ENCODE measurements at regions not wholly inside any gene's neighbourhood (a gene's known extent, or its start where the extent isn't known, plus 50 kb on each side); places are given as distances from the start of the nearest gene placed in this dataset.

DNA sequence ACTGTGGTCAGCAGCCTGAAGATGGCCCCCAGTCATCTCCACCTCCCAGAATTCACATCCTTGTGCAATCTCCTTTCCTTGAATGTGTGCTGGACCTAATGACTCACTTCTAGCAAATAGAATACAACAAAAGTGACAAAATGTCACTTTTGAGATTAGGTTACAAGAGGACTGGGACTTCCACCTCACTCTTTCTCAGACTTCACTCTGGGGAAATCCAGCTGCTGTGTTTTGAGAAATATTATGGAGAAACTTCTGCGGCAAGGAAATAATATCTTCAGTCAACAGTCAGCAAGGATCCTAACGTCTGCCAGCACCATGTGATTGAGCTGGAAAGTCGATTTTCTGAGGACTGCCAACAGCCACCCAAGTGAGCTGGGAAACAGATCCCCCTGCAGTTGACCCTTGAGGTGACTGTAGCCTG, 70.5 kb upstream of the GADD45A start:
- H3K27me3 ChIP-seq (ENCODE audit: insufficient read depth, low read length), result no peaks in the 10 kb centered on the region
- no peaks in the 10 kb centered on the region for H3K9me2 ChIP-seq (ENCODE audit: insufficient read depth)
- CTCF ChIA-PET, result no interaction called here
- no TSS peak for BruUV-seq (replicated peaks)
- POLR2A ChIA-PET, result no interaction called here
- no peaks in the 10 kb centered on the region for H3K4me1 ChIP-seq (ENCODE audit: control insufficient read depth in 1 of 2, insufficient read depth in 2 of 2, low read length in 2 of 2)
- H4K20me1 ChIP-seq (ENCODE audit: insufficient read depth), result no peaks in the 10 kb centered on the region
- H3K4me3 ChIP-seq (replicated peaks in 1 of 2; ENCODE audit: low read depth in 1 of 2, low read length in 2 of 2), result no peak overlapping the region
- no peak overlapping the region for H3K9ac ChIP-seq (ENCODE audit: low read length)
- TF ChIP-seq TCF7L2 (IDR thresholded peaks at IDR 0.05; ENCODE audit: borderline replicate concordance, extremely low read depth, insufficient read depth, insufficient read length) (no peak), POLR2AphosphoS5 (IDR thresholded peaks at IDR 0.05; ENCODE audit: low read depth, low read length) (no peak), EGR1 (IDR thresholded peaks at IDR 0.05; ENCODE audit: low read depth) (no peak), RAD21 (IDR thresholded peaks at IDR 0.05; ENCODE audit: low read depth) (no peak)
- RAD21 ChIA-PET (ENCODE audit: low non-redundant PET in 1 of 2, low total read pairs in 2 of 2, uncharacterized antibody in 2 of 2, unreplicated experiment in 2 of 2), result no interaction called here
- no peaks in the 10 kb centered on the region for H3K9me3 ChIP-seq (ENCODE audit: control insufficient read depth in 1 of 2, insufficient read depth in 1 of 2, low read depth in 1 of 2, low read length in 2 of 2)
- ATAC-seq (no peak), DNase-seq (ENCODE audit: low read depth, low spot score) (no peak)
- H3K79me2 ChIP-seq (ENCODE audit: insufficient read depth, low read length), result no peaks in the 10 kb centered on the region
- no peak overlapping the region for H3K27ac ChIP-seq (ENCODE audit: low read depth, low read length)
- H2AFZ ChIP-seq (ENCODE audit: low read depth, low read length, poor library complexity, severe bottlenecking), result no peak overlapping the region
- H3K4me2 ChIP-seq (ENCODE audit: low read length), result no peak overlapping the region
- H3K36me3 ChIP-seq (ENCODE audit: control insufficient read depth in 1 of 2, insufficient read depth in 2 of 2, low read length in 2 of 2), result no peaks in the 10 kb centered on the region
- intact Hi-C loops (cut with micrococcal nuclease), result no loop called here

DNA sequence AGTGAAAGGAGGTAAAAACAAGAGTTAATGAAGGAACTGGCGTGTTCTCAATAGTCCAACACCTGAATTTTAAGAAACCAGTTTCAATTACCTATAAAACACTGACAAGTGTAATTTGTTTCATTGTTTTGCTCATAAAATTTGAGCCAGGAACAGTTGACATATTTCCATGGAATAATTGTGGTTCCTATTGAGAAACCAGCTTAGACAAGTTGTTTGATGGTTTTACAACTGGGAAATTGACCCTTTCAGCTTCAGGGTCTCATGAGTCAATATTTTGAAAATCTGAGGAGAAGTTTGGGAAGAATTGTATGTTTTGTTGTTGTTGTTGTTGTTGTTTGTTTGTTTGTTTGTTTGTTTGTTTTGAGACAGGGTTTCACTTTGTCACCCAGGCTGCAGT, 69.1 kb upstream of the GADD45A start:
- Histone ChIP-seq H3K4me2 (ENCODE audit: low read length) (no peak overlapping the region), H3K27me3 (ENCODE audit: insufficient read depth, low read length) (no peaks in the 10 kb centered on the region), H3K9ac (ENCODE audit: low read length) (no peak overlapping the region), H3K4me3 (replicated peaks in 1 of 2; ENCODE audit: low read depth in 1 of 2, low read length in 2 of 2) (no peak overlapping the region), H3K9me2 (ENCODE audit: insufficient read depth) (no peaks in the 10 kb centered on the region), H3K9me3 (ENCODE audit: control insufficient read depth in 1 of 2, insufficient read depth in 1 of 2, low read depth in 1 of 2, low read length in 2 of 2) (no peaks in the 10 kb centered on the region), H3K4me1 (ENCODE audit: control insufficient read depth in 1 of 2, insufficient read depth in 2 of 2, low read length in 2 of 2) (no peaks in the 10 kb centered on the region), H3K36me3 (ENCODE audit: control insufficient read depth in 1 of 2, insufficient read depth in 2 of 2, low read length in 2 of 2) (no peaks in the 10 kb centered on the region), H3K79me2 (ENCODE audit: insufficient read depth, low read length) (no peaks in the 10 kb centered on the region), H4K20me1 (ENCODE audit: insufficient read depth) (no peaks in the 10 kb centered on the region), H3K27ac (ENCODE audit: low read depth, low read length) (no peak overlapping the region), H2AFZ (ENCODE audit: low read depth, low read length, poor library complexity, severe bottlenecking) (no peak overlapping the region)
- DNase-seq (ENCODE audit: low read depth, low spot score) (no peak), ATAC-seq (no peak)
- CTCF ChIA-PET, result no interaction called here
- BruUV-seq (replicated peaks), result no TSS peak
- intact Hi-C loops (cut with micrococcal nuclease), result no loop called here
- TF ChIP-seq TCF7L2 (IDR thresholded peaks at IDR 0.05; ENCODE audit: borderline replicate concordance, extremely low read depth, insufficient read depth, insufficient read length), result no peak
- TF ChIP-seq JUND (IDR thresholded peaks at IDR 0.05), result no peak
- no peak for TF ChIP-seq SRF (IDR thresholded peaks at IDR 0.05; ENCODE audit: low read depth)
- TF ChIP-seq CBX3 (IDR thresholded peaks at IDR 0.05; ENCODE audit: low read depth), result no peak
- TF ChIP-seq FOSL1 (IDR thresholded peaks at IDR 0.05; ENCODE audit: low read depth), result no peak
- no peak for TF ChIP-seq EGR1 (IDR thresholded peaks at IDR 0.05; ENCODE audit: low read depth)
- no peak for TF ChIP-seq ZFX (IDR thresholded peaks at IDR 0.05)
- TF ChIP-seq, protein P1, sequence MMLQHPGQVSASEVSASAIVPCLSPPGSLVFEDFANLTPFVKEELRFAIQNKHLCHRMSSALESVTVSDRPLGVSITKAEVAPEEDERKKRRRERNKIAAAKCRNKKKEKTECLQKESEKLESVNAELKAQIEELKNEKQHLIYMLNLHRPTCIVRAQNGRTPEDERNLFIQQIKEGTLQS (IDR thresholded peaks at IDR 0.05), result no peak
- no peak for TF ChIP-seq CEBPB (IDR thresholded peaks at IDR 0.05; ENCODE audit: low read depth)
- no peak for TF ChIP-seq POLR2AphosphoS5 (IDR thresholded peaks at IDR 0.05; ENCODE audit: low read depth, low read length)
- no peak for TF ChIP-seq POLR2A (IDR thresholded peaks at IDR 0.05; ENCODE audit: borderline replicate concordance, extremely low read depth, insufficient read depth, insufficient read length)
- POLR2A ChIA-PET, result no interaction called here
- RAD21 ChIA-PET (ENCODE audit: low non-redundant PET in 1 of 2, low total read pairs in 2 of 2, uncharacterized antibody in 2 of 2, unreplicated experiment in 2 of 2), result no interaction called here
